NT2/D1 (cell line): ENCODE measurements at regions not wholly inside any gene's neighbourhood (a gene's known extent, or its start where the extent isn't known, plus 50 kb on each side); places are given as distances from the start of the nearest gene placed in this dataset.

Experiments
- DNase-seq: peaks from one replicate; pipeline ENCODE4 v3.0.0-alpha.2; 2011; ENCODE audit warnings: low read depth, low spot score
- H3K27me3 ChIP-seq: 2 replicates; pipeline ENCODE4 v1.6.0; 2011; ENCODE audit warnings: mild to moderate bottlenecking; ENCODE audit not compliant: insufficient read length, insufficient read depth
- H3K36me3 ChIP-seq: 2 replicates; pipeline ENCODE4 v1.6.1; 2011; ENCODE audit warnings: mild to moderate bottlenecking, low read length, mixed read lengths; ENCODE audit not compliant: insufficient read depth, insufficient read length
- H3K4me1 ChIP-seq: 2 replicates; pipeline ENCODE4 v1.5.1; 2011; ENCODE audit not compliant: insufficient read depth, insufficient read length
- H3K4me3 ChIP-seq: 2 replicates; pipeline ENCODE4 v1.5.1; 2011; ENCODE audit warnings: low read depth; ENCODE audit not compliant: insufficient read length
- H3K9ac ChIP-seq: 2 replicates; pipeline ENCODE4 v1.6.0; 2011; ENCODE audit warnings: low read depth; ENCODE audit not compliant: insufficient read length
- H3K9me3 ChIP-seq: 2 replicates; pipeline ENCODE4 v1.5.1; 2011; ENCODE audit warnings: mild to moderate bottlenecking, low read length; ENCODE audit not compliant: insufficient read depth
- SUZ12 ChIP-seq: IDR thresholded peaks from 2 replicates; pipeline ENCODE4 v1.6.1; 2011; ENCODE audit not compliant: insufficient read length, insufficient read depth; ENCODE audit errors: extremely low read depth
- YY1 ChIP-seq: IDR thresholded peaks from 2 replicates; pipeline ENCODE4 v1.6.1; 2011; ENCODE audit not compliant: insufficient read length, insufficient read depth
- ZNF274 ChIP-seq: IDR thresholded peaks from 2 replicates; pipeline ENCODE4 v1.6.1; 2011; ENCODE audit warnings: mild to moderate bottlenecking, low read depth, low read length

DNA sequence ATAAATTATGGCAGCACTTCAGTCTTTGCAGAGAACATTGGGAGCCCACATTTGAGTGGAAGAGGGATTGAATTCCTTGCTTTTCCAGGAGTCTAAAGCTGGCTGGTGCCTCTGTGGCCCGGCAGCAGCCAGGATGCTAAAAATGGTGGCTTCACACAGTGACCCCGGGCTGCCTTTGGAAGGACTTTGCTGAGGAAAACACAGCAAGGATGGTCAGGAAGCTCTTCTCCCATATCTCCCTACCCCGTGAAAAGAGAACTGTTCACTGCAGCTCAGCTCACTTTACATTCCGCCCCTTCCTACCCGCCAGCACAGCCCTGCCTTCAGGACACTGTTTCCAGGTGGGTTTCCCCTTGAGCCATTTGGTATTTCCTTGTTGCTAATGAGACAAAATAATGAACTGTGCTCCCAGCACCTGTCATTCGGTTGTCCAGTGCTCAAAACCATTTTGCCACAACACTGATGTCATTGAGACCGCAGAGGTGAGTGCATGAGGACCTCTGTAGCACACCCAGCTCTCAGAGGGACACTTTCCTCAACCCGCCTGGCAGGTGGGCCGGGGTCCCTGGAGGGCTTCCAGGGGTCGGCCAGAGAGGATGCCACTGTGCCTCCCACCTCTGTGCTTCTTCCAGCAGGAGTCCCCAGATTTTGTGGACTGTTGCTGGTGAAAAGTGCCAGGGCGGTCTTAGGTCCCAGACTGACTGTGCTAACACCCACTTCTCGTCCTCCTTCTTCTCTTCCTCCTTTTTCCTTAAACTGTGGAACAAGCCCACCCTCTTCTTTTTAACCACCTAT lies 255.7 kb upstream of the PPP2R2D start:
- H3K9ac ChIP-seq: no peak overlapping the region
- TF ChIP-seq ZNF274 (no peak), SUZ12 (no peak), YY1 (no peak)
- H3K4me1 ChIP-seq: peaks cover 6% of the 10 kb centered on the region
- no peak overlapping the region for H3K4me3 ChIP-seq
- DNase-seq: no peak
- H3K27me3 ChIP-seq: no peaks in the 10 kb centered on the region
- H3K9me3 ChIP-seq: no peaks in the 10 kb centered on the region
- H3K36me3 ChIP-seq: no peaks in the 10 kb centered on the region

DNA sequence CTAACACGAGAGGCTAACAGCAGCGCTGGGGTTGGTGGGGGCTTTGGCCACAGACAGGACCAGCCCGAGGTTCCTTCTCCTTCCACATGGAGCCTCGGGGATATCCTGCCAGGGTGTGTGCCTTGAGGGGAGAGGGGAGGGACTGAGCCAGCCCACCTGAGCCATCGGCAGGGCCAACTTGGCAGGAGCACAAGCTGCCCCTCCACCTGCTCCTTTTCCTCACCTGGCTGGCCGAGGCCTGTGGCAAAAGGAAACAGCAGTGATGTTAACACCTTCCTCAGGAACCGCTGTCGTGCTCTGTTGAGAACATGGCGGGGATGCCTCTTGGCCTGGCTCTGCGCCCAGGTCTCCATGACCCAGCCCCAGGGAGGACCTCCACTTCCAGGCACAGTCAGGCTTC lies 255.1 kb upstream of the PPP2R2D start:
- Histone ChIP-seq H3K9ac (no peak overlapping the region), H3K36me3 (no peaks in the 10 kb centered on the region), H3K4me3 (no peak overlapping the region), H3K27me3 (no peaks in the 10 kb centered on the region), H3K9me3 (no peaks in the 10 kb centered on the region), H3K4me1 (peaks cover 10% of the 10 kb centered on the region)
- TF ChIP-seq SUZ12 (no peak), ZNF274 (no peak), YY1 (no peak)
- no peak for DNase-seq

GRCh38 chr10:131646551-131647525 lies 254.0 kb upstream of the PPP2R2D start:
- H3K9ac ChIP-seq: no peak overlapping the region
- no peaks in the 10 kb centered on the region for H3K9me3 ChIP-seq
- H3K27me3 ChIP-seq: no peaks in the 10 kb centered on the region
- no peak for DNase-seq
- H3K36me3 ChIP-seq: no peaks in the 10 kb centered on the region
- H3K4me1 ChIP-seq: peaks cover 14% of the 10 kb centered on the region
- TF ChIP-seq ZNF274 (no peak), YY1 (no peak), SUZ12 (no peak)
- no peak overlapping the region for H3K4me3 ChIP-seq

DNA sequence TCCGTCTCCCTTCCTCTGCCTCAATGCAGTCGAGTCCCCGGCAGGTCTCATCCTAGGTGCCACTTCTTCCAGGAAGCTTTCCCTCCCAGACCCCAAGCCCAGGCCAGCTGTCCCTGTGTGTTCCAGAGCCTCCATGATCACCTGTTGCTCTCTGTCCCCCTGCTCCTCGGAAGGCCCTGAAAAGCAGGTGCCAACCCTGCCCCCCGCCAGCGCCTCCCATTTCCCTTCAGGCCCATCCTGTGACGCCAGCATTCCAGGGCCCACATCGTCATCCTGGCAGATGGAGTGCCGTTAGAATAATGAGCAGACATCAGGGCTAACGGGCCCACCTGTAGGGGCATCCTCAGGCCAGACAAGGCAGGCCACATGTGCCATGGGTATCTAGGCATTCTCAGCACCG lies 253.0 kb upstream of the PPP2R2D start:
- no peaks in the 10 kb centered on the region for H3K36me3 ChIP-seq
- no peak overlapping the region for H3K9ac ChIP-seq
- H3K4me1 ChIP-seq: peaks cover 14% of the 10 kb centered on the region
- DNase-seq: no peak
- no peaks in the 10 kb centered on the region for H3K9me3 ChIP-seq
- H3K27me3 ChIP-seq: peaks cover 8% of the 10 kb centered on the region
- TF ChIP-seq SUZ12: no peak
- no peak overlapping the region for H3K4me3 ChIP-seq

DNA sequence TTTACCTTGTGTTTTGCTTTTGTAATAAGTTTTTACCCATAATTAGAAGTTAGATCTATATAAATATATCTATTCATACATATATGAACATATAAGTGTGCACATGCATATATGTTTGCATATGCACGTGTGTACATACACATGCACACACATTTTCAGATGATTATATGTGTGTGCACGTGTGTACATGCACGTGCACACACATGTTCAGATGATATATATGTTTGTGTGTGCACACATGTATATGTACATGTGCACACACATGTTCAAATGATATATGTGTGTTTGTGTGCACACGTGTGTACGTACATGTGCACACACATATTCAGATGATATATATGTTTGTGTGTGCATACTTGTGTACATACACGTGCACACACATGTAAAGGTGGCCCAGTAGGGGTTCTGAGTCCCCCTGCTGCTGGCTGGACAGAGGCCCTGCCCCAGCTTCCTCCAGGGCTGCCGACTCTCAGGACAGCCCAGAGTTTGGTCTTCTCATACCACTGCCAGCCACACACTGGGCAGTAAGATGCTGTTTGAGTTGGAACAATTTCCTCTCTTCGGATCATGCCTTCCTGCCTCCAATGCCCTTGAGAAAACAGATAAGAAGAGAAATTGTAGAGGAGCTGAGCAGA lies 252.3 kb upstream of the PPP2R2D start:
- no peaks in the 10 kb centered on the region for H3K9me3 ChIP-seq
- H3K27me3 ChIP-seq: peaks cover 14% of the 10 kb centered on the region
- H3K4me1 ChIP-seq: peaks cover 14% of the 10 kb centered on the region
- TF ChIP-seq SUZ12: no peak
- no peak for TF ChIP-seq YY1
- no peak for TF ChIP-seq ZNF274
- DNase-seq: no peak
- H3K36me3 ChIP-seq: no peaks in the 10 kb centered on the region
- H3K4me3 ChIP-seq: no peak overlapping the region
- no peak overlapping the region for H3K9ac ChIP-seq

DNA sequence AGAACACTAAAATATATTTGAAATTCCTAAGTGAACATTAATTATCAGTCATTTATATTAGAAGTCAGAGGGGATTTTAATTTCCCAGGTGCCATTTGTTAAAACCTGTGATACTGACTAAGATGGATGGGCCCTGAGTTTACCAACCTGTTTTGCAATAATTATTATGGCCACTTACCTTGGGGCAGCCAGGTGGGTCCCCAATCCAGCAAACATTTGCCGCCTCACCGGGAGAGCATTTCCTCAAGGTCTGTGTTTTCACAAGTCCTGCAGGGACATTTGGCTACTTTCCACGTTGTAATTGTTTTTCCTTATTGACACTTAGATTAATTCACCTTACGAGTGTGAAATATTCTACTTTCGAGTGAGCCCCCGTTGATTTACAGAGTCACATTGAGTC lies 251.2 kb upstream of the PPP2R2D start:
- TF ChIP-seq YY1: no peak
- TF ChIP-seq ZNF274: no peak
- H3K27me3 ChIP-seq: peaks cover 21% of the 10 kb centered on the region
- DNase-seq: no peak

GRCh38 chr10:131650169-131650705 lies 250.6 kb upstream of the PPP2R2D start:
- TF ChIP-seq YY1: no peak
- no peak for TF ChIP-seq ZNF274
- TF ChIP-seq SUZ12: no peak
- Histone ChIP-seq H3K9ac (no peak overlapping the region), H3K4me3 (no peak overlapping the region), H3K36me3 (no peaks in the 10 kb centered on the region), H3K4me1 (peaks cover 22% of the 10 kb centered on the region), H3K27me3 (peaks cover 21% of the 10 kb centered on the region), H3K9me3 (no peaks in the 10 kb centered on the region)
- no peak for DNase-seq

More for the DNA sequence above, 251.2 kb upstream of the PPP2R2D start:
- H3K4me1 ChIP-seq: peaks cover 20% of the 10 kb centered on the region
- no peaks in the 10 kb centered on the region for H3K36me3 ChIP-seq
- no peak overlapping the region for H3K4me3 ChIP-seq
- no peak overlapping the region for H3K9ac ChIP-seq
- H3K9me3 ChIP-seq: no peaks in the 10 kb centered on the region
